HEK293 (cell line): ENCODE measurements at regions not wholly inside any gene's neighbourhood (a gene's known extent, or its start where the extent isn't known, plus 50 kb on each side); places are given as distances from the start of the nearest gene placed in this dataset.

ENCODE experiments used
- PATZ1 ChIP-seq: fragments of 450-650 bp; formaldehyde crosslinking; IDR thresholded peaks from 2 replicates; pipeline ENCODE4 v1.5.1; 2016; ENCODE audit warnings: missing biosample characterization, missing genetic modification characterization
- ZNF354C ChIP-seq: fragments of 450-650 bp; formaldehyde crosslinking; IDR thresholded peaks from 2 replicates; pipeline ENCODE4 v1.5.1; 2016; ENCODE audit warnings: missing biosample characterization, missing genetic modification characterization, low read depth, borderline replicate concordance

DNA sequence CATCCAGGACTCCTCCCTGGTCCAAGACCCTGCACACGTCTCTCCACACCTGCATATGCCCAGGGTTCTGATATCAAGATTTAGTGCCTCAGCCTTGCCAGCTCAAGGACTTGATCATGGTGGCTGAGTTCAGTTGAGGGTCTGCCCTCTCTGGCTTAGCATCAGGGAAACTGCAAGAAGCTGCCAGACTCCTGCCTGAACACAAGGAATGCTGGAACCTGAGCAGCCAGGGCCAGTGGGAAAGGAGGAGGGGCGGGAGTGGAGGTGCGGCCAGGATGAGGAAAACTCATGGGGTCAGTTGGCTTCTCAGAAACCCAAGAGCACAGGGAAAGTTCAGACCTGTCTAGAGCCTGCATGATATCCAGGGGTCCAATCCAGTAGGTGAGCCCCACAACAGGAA, 546.1 kb downstream of the BUD13 start:
- TF ChIP-seq PATZ1 (tag by site-specific recombination) (no peak), ZNF354C (tag by site-specific recombination) (no peak)
